H9 (cell line): ENCODE measurements at regions not wholly inside any gene's neighbourhood (a gene's known extent, or its start where the extent isn't known, plus 50 kb on each side); places are given as distances from the start of the nearest gene placed in this dataset.

Source experiments
- DNase-seq: peaks from one replicate; pipeline ENCODE4 v3.0.0-alpha.2; 2017
- H2AFZ ChIP-seq: one replicate; pipeline ENCODE4 v1.6.1; 2013; ENCODE audit warnings: mild to moderate bottlenecking, low read length, control low read depth, moderate library complexity
- H2AK5ac ChIP-seq: 2 replicates; pipeline ENCODE4 v1.6.1; 2013; ENCODE audit warnings: low read length, control low read depth, mixed read lengths; ENCODE audit not compliant: insufficient read length
- H2BK120ac ChIP-seq: one replicate; pipeline ENCODE4 v1.6.1; 2013; ENCODE audit warnings: low read depth, mild to moderate bottlenecking, low read length, control low read depth, inconsistent platforms; ENCODE audit not compliant: poor library complexity, severe bottlenecking
- H2BK12ac ChIP-seq: 2 replicates; pipeline ENCODE4 v1.6.1; 2013; ENCODE audit warnings: low read length, control low read depth, mixed read lengths, low read depth; ENCODE audit not compliant: insufficient read length
- H2BK15ac ChIP-seq: 2 replicates; pipeline ENCODE4 v1.6.1; 2013; ENCODE audit warnings: low read depth, low read length, control low read depth
- H2BK20ac ChIP-seq: one replicate; pipeline ENCODE4 v1.6.1; 2013; ENCODE audit warnings: low read depth, mild to moderate bottlenecking, low read length, control low read depth, inconsistent platforms; ENCODE audit not compliant: poor library complexity, severe bottlenecking
- H2BK5ac ChIP-seq: 2 replicates; pipeline ENCODE4 v1.6.1; 2013; ENCODE audit warnings: low read length, control low read depth, mixed read lengths; ENCODE audit not compliant: insufficient read length
- H3K14ac ChIP-seq: 2 replicates; pipeline ENCODE4 v1.6.1; 2013; ENCODE audit warnings: low read length, control low read depth; ENCODE audit not compliant: insufficient read depth
- H3K18ac ChIP-seq: 2 replicates; pipeline ENCODE4 v1.6.1; 2013; ENCODE audit warnings: low read depth, mild to moderate bottlenecking, mixed read lengths, low read length, control low read depth; ENCODE audit not compliant: insufficient read length
- H3K23ac ChIP-seq: 2 replicates; pipeline ENCODE4 v1.6.1; 2013; ENCODE audit warnings: low read length, control low read depth, mixed read lengths, low read depth; ENCODE audit not compliant: insufficient read length
- H3K23me2 ChIP-seq: 2 replicates; pipeline ENCODE4 v1.6.1; 2013; ENCODE audit warnings: low read depth, mild to moderate bottlenecking, mixed read lengths, low read length, control low read depth; ENCODE audit not compliant: insufficient read length, poor library complexity, severe bottlenecking
- H3K27ac ChIP-seq: 2 replicates; pipeline ENCODE4 v1.5.1; 2013; ENCODE audit warnings: low read length, control low read depth, mixed read lengths, low read depth; ENCODE audit not compliant: insufficient read length
- H3K27me3 ChIP-seq: 2 replicates; pipeline ENCODE4 v1.6.1; 2013; ENCODE audit warnings: low read length, control low read depth, inconsistent platforms; ENCODE audit not compliant: insufficient read depth
- H3K4ac ChIP-seq: 2 replicates; pipeline ENCODE4 v1.6.1; 2013; ENCODE audit warnings: low read depth, mild to moderate bottlenecking, control low read depth, inconsistent platforms, low read length, moderate library complexity
- H3K4me1 ChIP-seq: 2 replicates; pipeline ENCODE4 v1.6.1; 2013; ENCODE audit warnings: low read length, control low read depth, inconsistent platforms; ENCODE audit not compliant: insufficient read depth
- H3K4me2 ChIP-seq: 2 replicates; pipeline ENCODE4 v1.6.1; 2013; ENCODE audit warnings: low read length, control low read depth, mixed read lengths; ENCODE audit not compliant: insufficient read length, insufficient read depth
- H3K56ac ChIP-seq: 2 replicates; pipeline ENCODE4 v1.6.1; 2013; ENCODE audit warnings: low read depth, mild to moderate bottlenecking, mixed read lengths, low read length, control low read depth; ENCODE audit not compliant: insufficient read length
- H3K79me1 ChIP-seq: 2 replicates; pipeline ENCODE4 v1.6.1; 2013; ENCODE audit warnings: low read depth, mild to moderate bottlenecking, moderate library complexity, low read length, control low read depth, inconsistent platforms; ENCODE audit not compliant: insufficient read depth, poor library complexity, severe bottlenecking
- H3K79me2 ChIP-seq: 2 replicates; pipeline ENCODE4 v1.6.1; 2013; ENCODE audit warnings: low read length, control low read depth, inconsistent platforms; ENCODE audit not compliant: insufficient read depth
- H3K9ac ChIP-seq: 2 replicates; pipeline ENCODE4 v1.6.1; 2013; ENCODE audit warnings: low read length, control low read depth, mixed read lengths; ENCODE audit not compliant: insufficient read length; ENCODE audit errors: extremely low read depth
- H3K9me3 ChIP-seq: one replicate; pipeline ENCODE4 v1.6.1; 2013; ENCODE audit warnings: low read depth, low read length, inconsistent platforms; ENCODE audit not compliant: control insufficient read depth
- H3T11ph ChIP-seq: one replicate; pipeline ENCODE4 v1.6.1; 2013; ENCODE audit warnings: mild to moderate bottlenecking, low read length, control low read depth, inconsistent platforms
- H4K20me1 ChIP-seq: one replicate; pipeline ENCODE4 v1.6.1; 2013; ENCODE audit not compliant: control insufficient read depth, insufficient read length, insufficient read depth
- H4K5ac ChIP-seq: 2 replicates; pipeline ENCODE4 v1.6.1; 2013; ENCODE audit warnings: low read depth, mild to moderate bottlenecking, mixed read lengths, low read length, control low read depth; ENCODE audit not compliant: insufficient read length
- H4K8ac ChIP-seq: replicated peaks from 2 replicates; pipeline ENCODE4 v1.6.1; 2013; ENCODE audit warnings: low read length, control low read depth, mixed read lengths, low read depth; ENCODE audit not compliant: insufficient read length
- H4K91ac ChIP-seq: 2 replicates; pipeline ENCODE4 v1.6.1; 2013; ENCODE audit warnings: low read depth, mild to moderate bottlenecking, moderate library complexity, mixed read lengths, low read length, control low read depth; ENCODE audit not compliant: insufficient read length
- H3K27ac Mint-ChIP-seq, 3 experiments: 2 replicates in 2 of 3; 3 replicates in 1 of 3; pipeline ENCODE4 v1.8.0; 2020 to 2021; ENCODE audit warnings: mixed read lengths in 3 of 3, mild to moderate bottlenecking in 1 of 3, moderate library complexity in 1 of 3
- H3K27me3 Mint-ChIP-seq: 2 replicates; pipeline ENCODE4 v1.8.0; 2021; ENCODE audit warnings: low read depth, mild to moderate bottlenecking, moderate library complexity, mixed read lengths
- H3K36me3 Mint-ChIP-seq, 3 experiments: 2 replicates in 2 of 3; 3 replicates in 1 of 3; pipeline ENCODE4 v1.8.0; 2020 to 2021; ENCODE audit warnings: low read depth in 3 of 3, mixed read lengths in 3 of 3; ENCODE audit not compliant: insufficient read depth in 1 of 3
- H3K4me1 Mint-ChIP-seq, 2 experiments: 2 replicates each; pipeline ENCODE4 v1.8.0; 2020; ENCODE audit warnings: mixed read lengths in 2 of 2
- H3K4me3 Mint-ChIP-seq, 2 experiments: 2 replicates in 1 of 2; 3 replicates in 1 of 2; pipeline ENCODE4 v1.8.0; 2020 to 2021; ENCODE audit warnings: mild to moderate bottlenecking in 2 of 2, mixed read lengths in 2 of 2, moderate library complexity in 1 of 2
- H3K9me3 Mint-ChIP-seq, 2 experiments: 2 replicates in 1 of 2; 3 replicates in 1 of 2; pipeline ENCODE4 v1.8.0; 2020; ENCODE audit warnings: mild to moderate bottlenecking in 2 of 2, mixed read lengths in 2 of 2, moderate library complexity in 1 of 2
- CTCF ChIP-seq: fragments of 200-600 bp; sonication (generic); conservative IDR thresholded peaks from 3 replicates; pipeline ENCODE4 v1.8.0; 2021; ENCODE audit warnings: antibody characterized with exemption, mild to moderate bottlenecking
- WGBS: extraction: QIAGEN DNeasy Blood & Tissue Kit; methylation state at CpG from one replicate; pipeline ENCODE4 v1.1.7; 2013; ENCODE audit warnings: missing lambda C conversion rate, low lambda C conversion rate, mixed read lengths; ENCODE audit not compliant: insufficient read length; ENCODE audit errors: extremely low coverage; 5-methylcytosine and 5-hydroxymethylcytosine counted together

GRCh38 chr18:45449418-45450227 lies 165.7 kb upstream of the SLC14A2 start:
- H3K27me3 Mint-ChIP-seq: no peaks in the 10 kb centered on the region
- Histone ChIP-seq H2AFZ (no peak overlapping the region), H3K9ac (no peak overlapping the region), H3K27me3 (no peaks in the 10 kb centered on the region), H4K8ac (no peak overlapping the region), H3T11ph (no peak overlapping the region), H2BK120ac (no peak overlapping the region), H4K20me1 (no peaks in the 10 kb centered on the region), H3K18ac (no peak overlapping the region), H3K4me1 (no peaks in the 10 kb centered on the region), H2AK5ac (no peak overlapping the region), H3K23me2 (no peaks in the 10 kb centered on the region), H2BK20ac (no peak overlapping the region), H3K4ac (no peak overlapping the region), H2BK5ac (no peak overlapping the region), H2BK12ac (no peak overlapping the region), H3K56ac (no peak overlapping the region), H2BK15ac (no peak overlapping the region), H3K9me3 (no peaks in the 10 kb centered on the region), H3K23ac (no peak overlapping the region), H4K91ac (no peak overlapping the region), H3K79me1 (no peaks in the 10 kb centered on the region), H3K14ac (no peak overlapping the region), H3K79me2 (no peaks in the 10 kb centered on the region), H3K27ac (no peak overlapping the region), H4K5ac (no peak overlapping the region), H3K4me2 (no peak overlapping the region)
- TF ChIP-seq CTCF: no peak
- no peak overlapping the region for H3K4me3 Mint-ChIP-seq
- H3K27ac Mint-ChIP-seq: peak overlapping the region in 1 of 3 experiments; percentile 77; a peak in 1 of 7 replicates
- no peaks in the 10 kb centered on the region; a peak in 1 of 7 replicates for H3K36me3 Mint-ChIP-seq
- H3K4me1 Mint-ChIP-seq: peaks cover 5% of the 10 kb centered on the region in 2 experiments; a peak in 1 of 4 replicates
- H3K9me3 Mint-ChIP-seq: peaks cover under 1 to 3% of the 10 kb centered on the region in 2 experiments; a peak in 3 of 5 replicates
- WGBS: no CpG with 5 or more reads among the region's 10 CpGs
- no peak for DNase-seq
